Fibroblast of peridontal ligament (primary cell): ENCODE measurements at regions not wholly inside any gene's neighbourhood (a gene's known extent, or its start where the extent isn't known, plus 50 kb on each side); places are given as distances from the start of the nearest gene placed in this dataset.
"Not testable (repeated sequence)": the region's sequence is repeated elsewhere in the genome, so short reads cannot be mapped to it uniquely, and the experiment has no call there.

Source experiments
- DNase-seq: peaks from one replicate; pipeline ENCODE4 v3.0.0-alpha.2; 2010; ENCODE audit errors: extremely low read depth

- DNase-seq, result no peak
Measured at GRCh38 chr14:76264384-76264783, 111.6 kb upstream of the ESRRB start.

DNA sequence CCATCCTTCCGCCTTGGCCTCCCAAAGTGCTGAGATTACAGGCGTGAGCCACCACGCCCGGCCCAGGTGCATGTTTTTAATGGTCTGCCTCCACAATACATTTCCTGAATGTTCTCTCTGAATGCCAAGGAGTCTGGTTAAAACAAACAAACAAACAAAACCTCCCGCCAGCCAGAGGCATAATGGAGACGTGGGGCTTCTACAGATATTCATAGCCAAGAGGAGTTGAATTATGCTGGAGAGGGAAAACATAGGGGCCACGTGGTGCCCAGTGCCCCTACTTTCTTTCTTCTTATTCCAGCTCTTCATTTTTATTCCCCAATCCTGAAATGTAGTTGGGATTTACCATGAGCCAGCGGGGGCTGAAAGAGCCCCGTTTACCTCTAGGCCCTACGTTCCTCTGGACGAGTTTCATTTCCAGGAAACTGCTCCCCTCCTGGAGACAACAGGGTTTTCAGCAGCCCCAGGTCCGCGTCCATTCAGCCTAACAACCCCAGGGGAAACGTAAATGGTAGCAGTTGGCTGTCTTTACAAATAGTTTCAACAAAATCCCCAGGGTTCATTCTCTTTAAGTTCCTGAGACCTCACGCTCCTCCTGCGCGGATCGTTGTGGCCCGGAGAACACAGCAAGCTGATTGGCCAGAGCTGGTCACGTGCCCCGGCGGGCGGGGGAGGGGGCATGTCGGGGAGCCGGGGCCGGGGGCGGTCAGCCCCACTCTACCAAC lies 108.5 kb upstream of the ESRRB start:
- DNase-seq, result peak; percentile 52

GRCh38 chr14:76268047-76268431 lies 107.9 kb upstream of the ESRRB start:
- DNase-seq, result peak; percentile 19

- no peak for DNase-seq
Measured at GRCh38 chr14:76268700-76269099, 107.2 kb upstream of the ESRRB start.

DNA sequence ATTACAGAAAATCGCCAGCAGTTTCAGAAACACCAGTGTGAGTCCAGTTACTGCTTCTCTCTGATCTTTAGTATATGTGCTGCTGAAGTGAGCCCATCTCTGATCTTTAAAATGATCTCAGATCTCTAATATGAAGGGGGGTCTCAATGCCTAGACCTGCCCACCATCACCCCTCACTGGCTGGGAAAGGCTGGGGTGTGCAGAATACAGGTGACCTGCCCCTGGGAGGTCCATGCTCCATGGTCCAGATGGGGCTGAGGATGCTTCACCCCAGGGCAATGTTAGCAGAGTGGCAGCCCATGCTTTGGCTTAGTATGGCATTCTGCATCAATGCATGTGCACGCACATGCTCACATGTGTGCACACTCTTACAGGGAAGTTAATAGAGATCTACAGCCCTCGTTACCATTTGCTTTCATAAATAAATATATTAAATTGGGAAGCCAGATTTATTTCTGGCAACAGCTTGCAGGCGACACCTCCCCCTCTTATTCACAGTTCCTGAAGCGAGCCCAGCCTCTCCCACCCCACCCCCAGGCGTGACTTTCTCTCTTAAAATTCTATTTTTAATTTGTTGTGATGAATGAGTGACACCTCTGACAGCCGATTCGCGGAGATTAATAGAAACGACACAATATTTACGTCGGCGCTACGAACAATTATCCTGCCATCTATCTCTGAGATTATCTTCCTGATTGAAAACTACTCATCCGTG lies 104.7 kb upstream of the ESRRB start:
- DNase-seq, result no peak

DNA sequence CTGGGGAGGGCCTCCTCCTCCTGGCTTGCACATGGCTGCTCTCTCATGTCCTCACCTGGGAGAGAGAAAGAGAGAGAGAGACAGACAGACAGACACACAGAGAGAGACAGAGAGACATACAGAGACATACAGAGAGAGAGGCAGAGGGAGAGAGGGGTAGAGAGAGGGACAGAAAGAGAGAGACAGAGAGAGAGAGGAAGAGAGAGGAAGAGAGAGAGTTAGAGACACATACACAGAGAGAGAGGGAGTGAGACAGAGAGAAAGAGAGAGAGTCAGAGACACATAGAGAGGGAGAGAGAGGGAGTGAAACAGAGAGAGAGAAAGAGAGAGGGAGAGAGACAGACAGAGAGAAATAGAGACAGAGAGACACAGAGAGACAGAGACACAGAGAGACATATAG lies 103.6 kb upstream of the ESRRB start:
- DNase-seq, result no peak

DNA sequence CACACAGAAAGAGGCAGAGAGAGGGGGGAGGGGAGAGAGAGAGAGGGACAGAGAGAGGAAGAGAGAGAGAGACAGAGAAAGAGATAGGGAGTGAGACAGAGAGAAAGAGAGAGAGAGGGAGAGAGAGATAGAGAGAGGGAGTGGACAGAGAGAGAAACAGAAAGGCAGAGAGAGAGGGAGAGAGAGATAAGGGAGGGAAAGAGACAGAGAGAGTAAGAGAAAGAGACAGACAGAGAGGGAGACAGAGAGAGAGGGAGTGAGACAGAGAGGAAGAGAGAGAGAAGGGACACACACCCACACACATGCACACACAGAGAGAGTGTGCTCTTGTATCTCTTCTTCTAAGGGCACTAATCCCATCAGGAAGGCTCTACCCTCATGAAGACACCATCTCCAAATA lies 103.2 kb upstream of the ESRRB start:
- DNase-seq, result no peak

DNA sequence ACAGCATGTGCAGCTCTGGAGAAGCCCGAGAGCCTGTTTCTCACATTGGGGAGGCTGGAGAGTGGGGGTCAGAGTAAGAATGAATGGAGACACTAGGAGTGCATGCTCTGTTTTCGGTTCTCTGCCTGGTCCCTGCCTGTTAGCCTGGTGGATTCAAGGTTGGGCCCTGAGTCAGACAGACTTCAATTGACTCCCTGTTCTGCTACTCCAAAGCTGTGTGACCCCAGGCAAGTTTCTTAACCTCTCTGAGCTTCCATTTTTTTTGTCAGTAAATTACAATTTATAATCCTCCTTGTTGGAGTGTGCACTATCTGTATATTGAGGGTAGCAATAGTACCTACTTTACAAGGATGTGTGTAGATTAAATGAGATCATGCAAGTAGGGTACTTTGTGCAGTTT lies 102.6 kb upstream of the ESRRB start:
- DNase-seq, result no peak

DNA sequence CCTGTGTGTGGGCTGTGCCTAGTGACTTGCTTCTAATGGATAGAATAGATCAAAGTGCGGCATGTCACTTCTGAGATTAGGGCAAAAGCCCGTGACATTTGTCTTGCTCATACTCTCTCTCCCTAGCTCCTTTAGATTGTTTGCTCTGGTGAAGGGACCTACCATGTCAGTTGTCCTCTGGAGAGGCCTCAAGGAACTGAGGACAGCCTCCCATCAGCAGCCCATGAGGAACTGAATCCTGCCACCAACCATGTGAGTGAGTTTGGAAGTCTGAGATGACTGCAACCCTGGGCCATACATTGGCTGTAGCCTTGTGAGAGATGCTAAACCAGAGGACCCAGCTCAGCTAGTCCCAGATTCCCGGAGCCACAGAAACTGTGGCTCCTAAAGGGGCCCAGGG lies 101.6 kb upstream of the ESRRB start:
- no peak for DNase-seq

DNA sequence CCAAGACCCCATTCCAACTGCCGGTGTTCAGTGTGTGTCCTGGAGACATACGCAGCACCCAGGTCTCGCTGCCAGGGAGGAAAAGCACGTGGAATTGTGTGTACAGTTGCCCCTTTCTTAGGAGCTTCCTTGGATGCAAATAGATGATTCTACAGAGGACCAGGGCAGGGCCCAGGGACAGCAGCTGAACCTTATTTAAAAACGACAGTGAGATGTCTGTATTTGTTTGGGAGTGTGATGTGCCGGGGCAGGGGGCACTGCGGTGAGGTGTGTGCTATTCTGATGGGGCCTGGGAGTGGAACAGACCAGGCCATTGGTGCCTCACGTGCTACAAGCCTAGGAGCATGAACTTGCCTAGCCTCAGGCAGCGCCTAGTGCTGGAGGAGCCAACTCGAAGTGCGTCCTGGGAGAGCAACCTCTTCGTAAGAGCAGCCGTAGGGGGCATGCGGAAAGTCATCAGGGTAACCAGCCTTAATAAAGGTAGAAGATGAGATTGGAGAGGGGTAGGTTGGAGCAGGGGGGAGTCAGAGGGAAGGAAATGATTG lies 98.3 kb upstream of the ESRRB start:
- no peak for DNase-seq

- no peak for DNase-seq
Measured at GRCh38 chr14:76280221-76280620, 95.7 kb upstream of the ESRRB start.

- no peak for DNase-seq
Measured at GRCh38 chr14:76282581-76282980, 93.4 kb upstream of the ESRRB start.

DNA sequence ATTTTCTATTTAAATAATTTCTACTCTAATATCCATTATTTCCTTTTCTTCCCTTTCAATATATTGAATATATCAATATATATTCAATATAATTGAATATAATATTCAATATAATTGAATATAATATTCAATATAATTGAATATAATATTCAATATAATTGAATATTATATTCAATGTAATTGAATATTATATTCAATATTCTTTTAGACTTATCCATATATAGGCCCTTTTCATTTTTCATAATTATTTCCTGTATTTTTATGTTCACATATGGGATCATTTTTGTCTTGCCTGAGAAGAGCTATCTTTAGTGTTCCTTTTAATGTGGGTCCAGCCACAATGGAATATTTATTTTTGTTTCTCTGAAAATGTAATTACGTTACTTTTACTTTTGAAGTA lies 88.9 kb upstream of the ESRRB start:
- no peak for DNase-seq

GRCh38 chr14:76289276-76289675 lies 86.7 kb upstream of the ESRRB start:
- no peak for DNase-seq

GRCh38 chr14:76292561-76292960 lies 83.4 kb upstream of the ESRRB start:
- DNase-seq, result no peak

- no peak for DNase-seq
Measured at GRCh38 chr14:76293221-76293620, 82.7 kb upstream of the ESRRB start.

DNA sequence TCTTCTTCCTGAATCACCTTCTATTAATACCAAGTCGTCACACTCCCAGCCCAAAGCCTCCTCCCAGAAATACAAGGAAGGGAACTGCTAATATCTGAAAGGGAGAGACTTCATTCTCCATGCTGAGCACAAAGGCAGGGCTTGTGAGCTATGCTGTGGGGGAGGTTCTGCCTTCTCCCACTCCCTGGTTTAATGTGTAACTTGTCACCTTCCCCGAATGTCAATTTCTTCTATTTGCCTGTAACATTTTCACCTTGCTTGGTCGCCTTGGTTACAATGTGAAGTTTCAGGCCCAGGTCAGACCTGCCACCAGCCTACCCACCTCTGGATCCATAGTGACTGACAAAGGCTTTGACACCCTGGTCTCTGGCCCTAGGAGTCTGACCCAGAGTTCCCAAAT lies 82.0 kb upstream of the ESRRB start:
- no peak for DNase-seq

- no peak for DNase-seq
Measured at GRCh38 chr14:76294876-76295275, 81.1 kb upstream of the ESRRB start.

DNA sequence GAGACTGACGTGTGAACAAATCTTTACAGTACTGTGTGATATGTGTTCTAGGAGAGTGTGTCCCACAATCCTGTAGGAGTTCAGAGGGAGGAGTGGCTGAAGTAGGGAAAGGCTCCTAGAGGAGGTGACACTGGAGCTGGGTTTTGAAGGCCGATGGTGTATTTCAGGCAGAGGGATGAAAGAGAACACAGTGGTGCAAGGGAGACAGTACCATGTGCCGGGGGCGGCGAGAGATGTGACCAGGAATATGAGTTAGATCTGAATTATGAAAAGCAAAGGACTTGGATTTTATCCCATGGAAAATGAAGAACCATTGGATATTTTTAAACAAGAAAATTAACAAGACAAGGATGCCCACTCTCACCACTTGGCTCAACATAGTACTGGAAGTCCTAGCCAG lies 77.0 kb upstream of the ESRRB start:
- no peak for DNase-seq

GRCh38 chr14:76303188-76303587 lies 72.7 kb upstream of the ESRRB start:
- not testable (repeated sequence) for DNase-seq

DNA sequence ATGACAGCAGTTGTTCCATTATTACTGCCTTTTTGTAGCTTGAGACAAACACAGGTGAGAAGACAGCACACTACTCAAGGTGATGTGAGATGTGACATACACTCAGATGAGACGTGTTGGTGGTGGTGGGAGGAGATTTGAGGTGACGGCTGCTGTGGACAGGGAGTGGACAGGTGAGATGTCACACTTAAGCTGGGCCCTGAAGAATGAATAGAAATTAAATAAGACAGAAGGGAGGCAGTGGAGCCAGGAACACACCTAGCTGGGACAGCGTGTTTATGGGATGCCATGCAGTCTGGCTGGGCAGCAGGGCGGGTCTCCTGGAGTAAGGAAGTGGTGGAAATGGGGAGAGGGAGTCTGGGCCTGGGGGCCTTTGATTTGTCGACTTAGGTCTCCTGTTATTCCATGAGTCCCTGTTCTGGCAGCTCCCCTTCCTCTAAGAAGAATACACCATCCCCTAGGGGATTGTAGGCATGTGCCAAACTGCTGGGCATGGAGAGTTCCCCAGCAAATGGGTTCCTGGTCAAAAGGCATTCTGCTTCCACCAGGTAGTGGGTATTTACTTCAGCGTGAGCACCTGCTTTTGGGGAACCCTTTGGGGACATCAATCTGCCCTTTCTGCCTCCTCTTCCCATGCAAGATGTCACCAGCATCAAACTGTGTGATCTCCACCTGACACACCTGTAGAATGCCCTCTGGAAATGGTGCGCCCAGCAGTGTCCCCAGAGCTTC lies 71.2 kb upstream of the ESRRB start:
- no peak for DNase-seq

DNA sequence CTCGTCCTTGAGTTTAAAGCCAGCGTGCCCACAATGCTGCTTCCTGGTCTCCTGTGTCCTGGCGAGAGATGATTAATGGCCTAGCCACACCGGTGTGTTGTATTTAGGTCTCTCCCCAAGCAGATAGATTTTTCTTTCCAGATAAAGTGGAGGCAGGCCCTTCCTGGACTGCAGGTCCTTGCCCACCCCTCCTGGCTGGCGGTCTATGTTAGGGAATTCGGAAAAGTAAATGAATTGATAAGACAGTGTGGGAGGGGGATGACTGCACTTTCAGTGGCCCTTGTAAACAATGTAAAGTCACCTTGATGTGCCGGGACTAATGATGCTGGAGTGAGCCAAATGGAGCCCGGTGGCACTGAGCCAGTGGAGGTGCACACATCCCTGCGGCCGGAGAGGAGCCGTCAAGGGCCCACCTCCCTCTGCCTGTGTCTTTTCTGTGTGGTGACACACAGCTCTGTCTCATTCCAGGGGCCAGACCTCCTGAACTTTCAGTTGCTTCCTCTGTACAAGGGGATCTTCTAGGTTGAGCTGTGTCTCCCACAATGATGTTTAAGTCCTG lies 70.6 kb upstream of the ESRRB start:
- DNase-seq, result no peak
